HepG2 (cell line): ENCODE measurements at regions not wholly inside any gene's neighbourhood (a gene's known extent, or its start where the extent isn't known, plus 50 kb on each side); places are given as distances from the start of the nearest gene placed in this dataset.

Experiments used
- ATF5 ChIP-seq: sonication (generic); formaldehyde crosslinking; IDR thresholded peaks from 2 replicates; pipeline ENCODE4 v1.4.0; 2020; ENCODE audit warnings: mild to moderate bottlenecking, low read depth, missing genetic modification reagents
- CTCF ChIP-seq: sonication (generic); formaldehyde crosslinking; IDR thresholded peaks from 2 replicates; pipeline ENCODE4 v1.5.0; 2020; ENCODE audit warnings: mild to moderate bottlenecking, missing genetic modification reagents, moderate library complexity
- EED ChIP-seq: sonication (generic); formaldehyde crosslinking; IDR thresholded peaks from 2 replicates; pipeline ENCODE4 v1.5.0; 2020; ENCODE audit warnings: mild to moderate bottlenecking, missing genetic modification reagents
- FOSL2 ChIP-seq: sonication (generic); formaldehyde crosslinking; IDR thresholded peaks from 2 replicates; pipeline ENCODE4 v1.4.0; 2020; ENCODE audit warnings: missing genetic modification reagents
- GTF2F1 ChIP-seq: fragments of 150-350 bp; IDR thresholded peaks from 2 replicates; pipeline ENCODE4 v1.6.1; 2014; ENCODE audit warnings: low read length
- HNF1B ChIP-seq: sonication (generic); formaldehyde crosslinking; IDR thresholded peaks from 2 replicates; pipeline ENCODE4 v1.5.1; 2020; ENCODE audit warnings: mild to moderate bottlenecking, moderate library complexity, missing genetic modification reagents
- KLF16 ChIP-seq, 2 experiments: sonication (generic) in 1 of 2; formaldehyde crosslinking in 1 of 2; IDR thresholded peaks; 2 replicates each; pipeline versions ENCODE4 v1.6.1 to v1.8.0; 2016 to 2023; ENCODE audit warnings: missing genetic modification reagents in 2 of 2, missing compliant biosample characterization in 1 of 2
- TEAD3 ChIP-seq: optimal IDR thresholded peaks from 2 replicates; pipeline ENCODE3; 2016; ENCODE audit warnings: borderline replicate concordance
- THAP11 ChIP-seq: IDR thresholded peaks from 2 replicates; pipeline ENCODE4 v1.6.1; 2016; ENCODE audit warnings: missing biosample characterization, missing genetic modification reagents
- USF2 ChIP-seq, 2 experiments: sonication (generic) in 1 of 2; formaldehyde crosslinking in 1 of 2; IDR thresholded peaks; 2 replicates each; pipeline versions ENCODE4 v1.5.1 to v1.6.1; 2011 to 2020; ENCODE audit warnings: borderline replicate concordance in 1 of 2, low read depth in 1 of 2, low read length in 1 of 2, mild to moderate bottlenecking in 1 of 2, missing genetic modification reagents in 1 of 2, moderate library complexity in 1 of 2
- ZBTB34 ChIP-seq: sonication (generic); formaldehyde crosslinking; IDR thresholded peaks from 2 replicates; pipeline ENCODE4 v1.8.0; 2022; ENCODE audit warnings: mild to moderate bottlenecking, missing genetic modification reagents
- ZBTB4 ChIP-seq: sonication (generic); formaldehyde crosslinking; IDR thresholded peaks from 2 replicates; pipeline ENCODE4 v1.4.0; 2020; ENCODE audit warnings: missing genetic modification reagents, mild to moderate bottlenecking, borderline replicate concordance
- ZNF260 ChIP-seq: sonication (generic); formaldehyde crosslinking; IDR thresholded peaks from 2 replicates; pipeline ENCODE4 v1.4.0; 2020; ENCODE audit warnings: missing genetic modification reagents, low read depth, mild to moderate bottlenecking, borderline replicate concordance
- ZNF580 ChIP-seq: IDR thresholded peaks from 2 replicates; pipeline ENCODE4 v1.6.1; 2016; ENCODE audit warnings: low read depth, borderline replicate concordance
- ZNF607 ChIP-seq: sonication (generic); formaldehyde crosslinking; IDR thresholded peaks from 2 replicates; pipeline ENCODE4 v1.5.1; 2020; ENCODE audit warnings: missing genetic modification reagents, mild to moderate bottlenecking, borderline replicate concordance
- ZNF616 ChIP-seq: sonication (generic); formaldehyde crosslinking; IDR thresholded peaks from 2 replicates; pipeline ENCODE4 v1.5.0; 2020; ENCODE audit warnings: low read depth, mild to moderate bottlenecking, missing genetic modification reagents

GRCh38 chr7:36084485-36085091 is 68.5 kb upstream of the EEPD1 start (continued):
- TF ChIP-seq THAP11 (CRISPR knock-in tag) (peak; percentile 53; the same call in 1 of the 2 replicates), EED (CRISPR knock-in tag) (peak; percentile 60; the same call in 1 of the 2 replicates), ZNF580 (CRISPR knock-in tag) (peak; percentile 70; the same call in 1 of the 2 replicates), ZBTB4 (peak; percentile 89; the same call in 1 of the 2 replicates), HNF1B (CRISPR knock-in tag) (peak; percentile 52; the same call in 1 of the 2 replicates), ATF5 (CRISPR knock-in tag) (no peak), ZBTB34 (0 out of 2 replicates have a peak, but pooled peaks have one; percentile 48), ZNF607 (no peak), KLF16 (CRISPR knock-in tag; IDR thresholded peaks at IDR 0.05) (peak in 1 of 2 experiments; percentile 69; a peak in 1 of 4 replicates), GTF2F1 (no peak), TEAD3 (CRISPR knock-in tag) (peak; percentile 60), FOSL2 (CRISPR knock-in tag) (peak; percentile 67), CTCF (CRISPR knock-in tag) (peak; percentile 94), ZNF260 (CRISPR knock-in tag) (no peak), USF2 (IDR thresholded peaks at IDR 0.05; ENCODE audit: low read depth, low read length) (no peak), USF2 (CRISPR knock-in tag; IDR thresholded peaks at IDR 0.05; ENCODE audit: borderline replicate concordance) (0 out of 2 replicates have a peak, but pooled peaks have one; percentile 23), ZNF616 (CRISPR knock-in tag) (no peak)
